Eye (tissue), 1 donor: ENCODE measurements at regions not wholly inside any gene's neighbourhood (a gene's known extent, or its start where the extent isn't known, plus 50 kb on each side); places are given as distances from the start of the nearest gene placed in this dataset.
A peak's percentile ranks its signal among the peaks of the same experiment; 100 is the strongest.

Experiments
- DNase-seq: peaks from one replicate; pipeline ENCODE4 v3.0.0-alpha.2; 2015

- no peak for DNase-seq
These were observed 588.1 kb upstream of the SEMA3D start for GRCh38 chr7:85774986-85775385.

DNA sequence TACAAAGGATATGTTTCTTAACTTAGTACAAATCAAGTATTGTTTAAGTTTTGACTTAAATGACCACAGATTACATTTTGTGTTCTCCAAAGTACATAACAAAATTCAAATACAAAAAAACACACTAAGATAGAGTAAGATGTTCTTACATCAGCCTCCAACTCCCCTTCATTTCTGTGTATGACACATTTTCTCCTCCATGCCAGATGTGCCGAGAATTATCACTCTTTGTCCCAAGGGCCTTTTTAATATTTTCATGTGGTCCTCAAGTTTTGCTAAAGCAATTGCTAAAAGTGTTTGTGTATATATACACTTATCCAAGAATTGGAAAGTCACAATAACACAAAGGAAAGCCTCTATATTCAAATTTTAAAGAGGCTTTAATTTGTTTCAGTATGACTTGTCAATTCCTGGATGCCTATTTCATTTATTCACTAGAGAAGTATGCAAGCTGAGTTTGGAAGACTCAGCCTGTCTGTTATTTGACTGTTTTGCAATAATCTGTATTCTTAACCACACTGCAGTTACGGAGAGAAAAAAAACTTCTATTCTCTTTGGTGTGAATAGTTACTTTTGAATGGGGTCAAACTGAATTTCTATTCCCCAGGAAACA is 586.4 kb upstream of the SEMA3D start:
- DNase-seq: peak; percentile 17

DNA sequence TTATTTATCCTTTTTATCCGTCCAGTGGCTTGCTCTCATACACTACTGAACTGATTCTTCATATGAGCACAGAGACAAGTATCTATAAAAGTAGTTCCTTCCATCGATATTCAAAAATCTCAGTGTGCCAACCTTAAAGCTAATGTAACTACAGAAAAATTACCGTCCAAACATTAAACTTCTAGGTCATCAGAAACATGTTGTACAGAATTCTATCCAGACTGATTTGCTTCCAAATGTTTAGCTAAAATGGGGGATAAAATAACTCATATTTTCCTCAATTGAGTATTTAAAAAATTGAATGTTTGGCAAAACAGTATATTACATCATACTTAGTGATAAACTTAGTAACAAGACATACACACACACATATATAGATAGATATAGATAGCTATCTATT is 584.7 kb upstream of the SEMA3D start:
- no peak for DNase-seq

DNA sequence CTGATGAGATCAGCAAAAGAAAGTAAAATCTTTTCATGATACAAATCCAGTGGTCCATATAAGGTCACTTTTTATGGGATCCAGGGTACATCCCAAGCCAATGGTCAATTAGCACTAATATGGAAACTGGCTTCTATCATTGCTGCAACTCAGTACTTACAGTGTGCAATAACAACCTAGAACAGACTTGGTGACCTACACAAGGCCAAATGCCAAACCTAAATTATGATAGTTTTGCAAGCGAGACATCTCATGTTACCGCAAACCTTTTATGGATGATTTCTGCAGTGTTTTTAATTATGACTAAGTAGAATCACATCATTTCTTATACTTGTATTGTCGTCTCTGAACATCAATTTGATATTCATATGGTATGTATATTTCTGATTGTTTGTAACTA is 583.5 kb upstream of the SEMA3D start:
- DNase-seq: no peak

- DNase-seq: no peak
These were observed 578.9 kb upstream of the SEMA3D start for GRCh38 chr7:85765698-85766298.

- DNase-seq: no peak
These were observed 577.2 kb upstream of the SEMA3D start for GRCh38 chr7:85764034-85764433.

- DNase-seq: no peak
These were observed 570.5 kb upstream of the SEMA3D start for GRCh38 chr7:85757348-85757747.

DNA sequence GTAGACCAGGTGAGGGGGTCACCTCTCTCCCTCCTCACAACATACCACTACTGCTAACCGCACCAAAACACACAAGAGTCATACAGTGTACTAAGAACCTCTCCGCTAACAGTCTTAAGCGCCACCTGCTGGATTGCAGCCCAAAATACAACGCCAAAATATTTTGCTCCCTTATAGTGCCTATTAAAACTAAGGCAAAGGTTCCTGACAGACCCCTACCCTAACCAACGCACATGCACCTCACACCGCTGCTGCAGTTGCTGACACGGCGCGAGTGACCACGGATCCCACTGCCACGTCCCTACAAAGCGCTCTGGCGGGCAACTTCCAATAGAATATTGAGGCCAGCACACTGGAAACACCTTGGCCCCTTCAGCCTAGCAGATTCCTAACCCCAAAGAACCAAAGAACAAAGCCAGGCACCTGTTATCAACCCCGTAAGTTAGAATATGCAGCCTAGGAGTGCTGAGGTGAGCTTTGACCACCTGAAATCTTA is 563.6 kb upstream of the SEMA3D start:
- peak; percentile 56 for DNase-seq

DNA sequence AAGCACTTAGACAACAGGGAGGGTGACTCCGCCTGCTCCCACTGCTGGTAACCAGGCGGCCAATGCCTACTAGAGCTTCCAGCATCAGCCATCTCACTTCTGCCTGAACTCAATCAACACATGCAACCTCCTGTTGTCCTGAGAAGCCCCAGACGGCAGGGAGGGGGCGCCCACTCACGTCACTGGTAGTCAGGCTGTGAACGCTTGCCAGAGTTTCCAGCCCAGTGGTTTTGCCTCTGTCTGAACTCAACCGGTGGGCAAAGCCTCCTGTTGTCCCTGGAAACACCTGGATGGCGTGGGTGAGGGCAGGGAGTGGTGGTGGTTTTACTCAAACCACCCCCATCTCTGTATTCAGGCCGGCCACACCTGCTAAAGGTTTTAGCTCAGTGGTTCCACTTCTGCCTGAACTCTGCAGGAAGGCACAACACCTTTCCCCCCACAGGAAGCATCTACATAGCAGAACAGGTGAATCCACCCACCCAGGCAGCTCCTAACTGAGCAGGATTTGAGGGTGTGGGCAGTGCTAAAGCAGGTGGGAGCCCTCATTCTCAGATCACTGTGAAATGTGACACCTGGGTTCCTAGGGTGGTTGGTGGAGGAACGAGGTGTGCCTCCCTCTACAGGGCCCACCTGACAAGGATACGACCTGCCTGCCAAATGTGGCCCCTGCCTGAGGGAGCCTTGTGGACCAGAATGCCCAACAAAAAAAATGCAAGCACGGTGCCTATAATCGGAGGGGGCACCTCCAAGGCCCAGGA is 563.0 kb upstream of the SEMA3D start:
- DNase-seq: no peak

GRCh38 chr7:85748861-85749260 is 562.0 kb upstream of the SEMA3D start:
- DNase-seq: no peak

GRCh38 chr7:85737426-85737825 is 550.6 kb upstream of the SEMA3D start:
- DNase-seq: no peak

DNA sequence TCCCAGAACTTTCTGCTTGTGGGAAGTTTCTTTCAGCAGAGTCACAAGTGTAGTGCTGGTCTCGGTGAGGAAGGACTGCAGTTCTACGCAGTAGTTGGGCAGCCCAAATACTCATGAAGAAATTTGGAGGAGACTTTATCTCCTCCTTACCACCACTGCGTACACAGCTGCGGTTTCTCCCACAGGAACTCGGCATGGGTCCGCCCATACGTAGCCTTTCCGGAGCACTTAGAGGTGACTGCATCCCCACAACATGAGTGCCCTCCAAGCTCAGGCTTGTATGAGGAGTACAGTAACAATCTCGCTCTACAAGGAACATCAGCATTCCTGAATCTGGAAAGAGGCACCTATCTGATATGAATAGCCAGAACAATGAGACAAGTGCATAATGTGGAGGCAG is 549.2 kb upstream of the SEMA3D start:
- DNase-seq: no peak

- no peak for DNase-seq
These were observed 548.0 kb upstream of the SEMA3D start for GRCh38 chr7:85734823-85735222.

- no peak for DNase-seq
These were observed 546.5 kb upstream of the SEMA3D start for GRCh38 chr7:85733169-85733915.

GRCh38 chr7:85730012-85730411 is 543.2 kb upstream of the SEMA3D start:
- DNase-seq: no peak

DNA sequence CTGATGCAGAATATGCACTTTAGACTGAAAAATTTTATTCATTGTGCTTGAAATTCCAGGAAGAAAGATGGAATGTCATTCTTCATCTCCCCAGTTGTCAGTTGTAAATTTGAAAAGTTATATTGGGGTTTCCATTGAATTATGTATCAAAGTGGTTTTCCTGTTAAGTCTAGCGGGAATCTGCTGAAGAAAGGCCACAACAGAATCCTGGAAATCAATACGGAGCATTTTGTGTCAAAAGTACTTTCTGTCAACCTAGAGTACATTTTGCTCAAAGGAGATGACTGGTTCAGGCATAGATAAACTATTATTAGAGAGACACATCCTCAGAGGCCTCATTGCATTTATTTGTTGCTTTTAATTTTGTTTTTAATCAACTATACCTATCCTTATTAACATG is 538.2 kb upstream of the SEMA3D start:
- DNase-seq: peak; percentile 72

GRCh38 chr7:85719981-85720953 is 533.4 kb upstream of the SEMA3D start:
- DNase-seq: peak; percentile 52

- DNase-seq: no peak
These were observed 529.5 kb upstream of the SEMA3D start for GRCh38 chr7:85716353-85716752.

- peak; percentile 38 for DNase-seq
These were observed 528.1 kb upstream of the SEMA3D start for GRCh38 chr7:85714951-85715350.

GRCh38 chr7:85714043-85714578 is 527.3 kb upstream of the SEMA3D start:
- no peak for DNase-seq

- DNase-seq: no peak
These were observed 526.3 kb upstream of the SEMA3D start for GRCh38 chr7:85713171-85713570.

GRCh38 chr7:85711894-85712293 is 525.0 kb upstream of the SEMA3D start:
- no peak for DNase-seq
